ENCODE measurements at regions not wholly inside any gene's neighbourhood (a gene's known extent, or its start where the extent isn't known, plus 50 kb on each side); places are given as distances from the start of the nearest gene placed in this dataset.

DNA sequence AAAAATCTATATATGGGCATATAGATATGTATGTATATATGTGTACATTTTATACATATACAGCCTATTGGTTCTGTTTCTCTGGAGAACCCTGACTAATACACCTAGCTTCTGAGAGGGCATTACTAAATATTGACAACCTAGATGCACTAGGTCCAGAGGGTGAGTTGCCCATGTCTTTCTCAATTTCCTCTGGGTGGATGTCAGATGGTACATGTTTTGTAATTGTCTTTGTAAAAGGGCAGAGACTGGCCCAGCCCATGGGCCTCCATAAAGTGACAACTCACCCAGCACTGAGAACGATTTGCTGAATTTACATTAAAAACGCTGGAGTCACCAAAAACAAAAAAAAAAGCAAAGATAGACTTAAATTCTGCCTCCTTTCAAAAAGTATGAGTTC is 198.5 kb upstream of the FAM241A start:
- Histone ChIP-seq H3K4me1 (ENCODE audit: control insufficient read depth, extremely low read depth, insufficient read depth, low read length) (no peaks in the 10 kb centered on the region), H3K9me3 (replicated peaks; ENCODE audit: control insufficient read depth, insufficient read depth, low read length) (no peaks in the 10 kb centered on the region), H3K36me3 (ENCODE audit: control insufficient read depth in 2 of 2, extremely low read depth in 1 of 2, insufficient read depth in 2 of 2, low read length in 2 of 2) (no peaks in the 10 kb centered on the region), H3K27ac (ENCODE audit: insufficient read depth, low read depth, low read length) (no peak overlapping the region), H3K27me3 (ENCODE audit: control insufficient read depth in 2 of 2, insufficient read depth in 2 of 2, low read length in 2 of 2) (peaks cover 0 to 2% of the 10 kb centered on the region in 2 experiments), H4K20me1 (replicated peaks; ENCODE audit: control insufficient read depth, extremely low read depth, insufficient read depth, low read length) (no peaks in the 10 kb centered on the region), H3K4me3 (replicated peaks in 1 of 3; ENCODE audit: insufficient read depth in 1 of 3, low read depth in 1 of 3, low read length in 3 of 3) (no peak overlapping the region), H2AFZ (ENCODE audit: low read depth, low read length) (no peak overlapping the region), H3K79me2 (ENCODE audit: control insufficient read depth, insufficient read depth, low read length) (no peaks in the 10 kb centered on the region), H3K9ac (replicated peaks; ENCODE audit: extremely low read depth, insufficient read depth, low read length) (no peak overlapping the region), H3K4me2 (ENCODE audit: insufficient read depth, low read length) (no peak overlapping the region), H3K9me1 (replicated peaks; ENCODE audit: control insufficient read depth, extremely low read depth, insufficient read depth, low read length) (no peaks in the 10 kb centered on the region)
- DNase-seq (ENCODE audit: low read depth, low spot score) (no peak), FAIRE-seq (no peak)
- ChIA-PET CTCF (interaction anchor here (1.1 to 6.0 kb wide), 2 partner anchors 85 to 113 kb away, joined by 3 to 75 read pairs; no protein-coding TSS in a partner anchor), POLR2A (no interaction called here)
- TF ChIP-seq GATA2 (IDR thresholded peaks at IDR 0.05; ENCODE audit: insufficient read depth, insufficient read length, low read depth, low read length) (no peak), MAX (IDR thresholded peaks at IDR 0.05; ENCODE audit: insufficient read depth, insufficient read length) (no peak), POLR2A (IDR thresholded peaks at IDR 0.05; ENCODE audit: low read depth, low read length) (no peak), FOS (IDR thresholded peaks at IDR 0.05; ENCODE audit: borderline replicate concordance, insufficient read depth, low read length) (no peak), POLR2AphosphoS5 (IDR thresholded peaks at IDR 0.05; ENCODE audit: insufficient read depth, low read depth, low read length) (no peak), JUN (IDR thresholded peaks at IDR 0.05; ENCODE audit: borderline replicate concordance, insufficient read depth, insufficient read length, low read depth) (no peak), EZH2 (IDR thresholded peaks at IDR 0.05; ENCODE audit: borderline replicate concordance, low read depth, low read length, severe bottlenecking) (no peak), MYC (IDR thresholded peaks at IDR 0.05; ENCODE audit: low read depth, low read length) (no peak)
- TF ChIP-seq, protein P1, sequence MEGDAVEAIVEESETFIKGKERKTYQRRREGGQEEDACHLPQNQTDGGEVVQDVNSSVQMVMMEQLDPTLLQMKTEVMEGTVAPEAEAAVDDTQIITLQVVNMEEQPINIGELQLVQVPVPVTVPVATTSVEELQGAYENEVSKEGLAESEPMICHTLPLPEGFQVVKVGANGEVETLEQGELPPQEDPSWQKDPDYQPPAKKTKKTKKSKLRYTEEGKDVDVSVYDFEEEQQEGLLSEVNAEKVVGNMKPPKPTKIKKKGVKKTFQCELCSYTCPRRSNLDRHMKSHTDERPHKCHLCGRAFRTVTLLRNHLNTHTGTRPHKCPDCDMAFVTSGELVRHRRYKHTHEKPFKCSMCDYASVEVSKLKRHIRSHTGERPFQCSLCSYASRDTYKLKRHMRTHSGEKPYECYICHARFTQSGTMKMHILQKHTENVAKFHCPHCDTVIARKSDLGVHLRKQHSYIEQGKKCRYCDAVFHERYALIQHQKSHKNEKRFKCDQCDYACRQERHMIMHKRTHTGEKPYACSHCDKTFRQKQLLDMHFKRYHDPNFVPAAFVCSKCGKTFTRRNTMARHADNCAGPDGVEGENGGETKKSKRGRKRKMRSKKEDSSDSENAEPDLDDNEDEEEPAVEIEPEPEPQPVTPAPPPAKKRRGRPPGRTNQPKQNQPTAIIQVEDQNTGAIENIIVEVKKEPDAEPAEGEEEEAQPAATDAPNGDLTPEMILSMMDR (IDR thresholded peaks at IDR 0.05; ENCODE audit: extremely low read depth in 1 of 2, insufficient read depth in 1 of 2, low read depth in 1 of 2, low read length in 2 of 2) = no peak
- dilution Hi-C loops (cut with MboI; ENCODE audit: extremely low pct_ligation_motif_present, low sequenced_read_pairs) = no loop called here
- BruUV-seq (replicated peaks) = no TSS peak
- intact Hi-C loops (cut with micrococcal nuclease) = no loop called here

All from endothelial cell of umbilical vein (primary cell).